GM12873 (cell line): ENCODE measurements at regions not wholly inside any gene's neighbourhood (a gene's known extent, or its start where the extent isn't known, plus 50 kb on each side); places are given as distances from the start of the nearest gene placed in this dataset.

Experiments used
- CTCF ChIP-seq: IDR thresholded peaks from 2 replicates; pipeline ENCODE4 v1.5.1; 2012; ENCODE audit warnings: low read depth, mild to moderate bottlenecking, moderate library complexity, low read length, control low read depth; ENCODE audit not compliant: insufficient read depth; ENCODE audit errors: missing control alignments

- no peak for TF ChIP-seq CTCF
These were observed 139.7 kb downstream of the TSEN15 start for GRCh38 chr1:184191181-184191621.

GRCh38 chr1:184192796-184193195, 141.3 kb downstream of the TSEN15 start:
- TF ChIP-seq CTCF: no peak

- TF ChIP-seq CTCF: no peak
These were observed 141.9 kb downstream of the TSEN15 start for GRCh38 chr1:184193451-184193850.

GRCh38 chr1:184194236-184194635, 142.7 kb downstream of the TSEN15 start:
- no peak for TF ChIP-seq CTCF

- no peak for TF ChIP-seq CTCF
These were observed 146.3 kb downstream of the TSEN15 start for GRCh38 chr1:184197831-184198230.

- TF ChIP-seq CTCF: no peak
These were observed 147.5 kb downstream of the TSEN15 start for GRCh38 chr1:184199036-184199435.

GRCh38 chr1:184199438-184200085, 148.0 kb downstream of the TSEN15 start:
- TF ChIP-seq CTCF: no peak
